ENCODE measurements at regions not wholly inside any gene's neighbourhood (a gene's known extent, or its start where the extent isn't known, plus 50 kb on each side); places are given as distances from the start of the nearest gene placed in this dataset.

GRCh38 chr2:102084651-102085050, 57.9 kb upstream of the IL1R1 start:
- no peak overlapping the region for H3K27ac ChIP-seq
- TF ChIP-seq CTCF (conservative IDR thresholded peaks at IDR 0.05; ENCODE audit: low read depth): no peak
- CTCF ChIA-PET: no interaction called here
- DNase-seq (ENCODE audit: low spot score): no peak
- POLR2A ChIA-PET (ENCODE audit: low non-redundant PET): no interaction called here

GRCh38 chr2:102085238-102085637, 57.3 kb upstream of the IL1R1 start:
- ChIA-PET CTCF (no interaction called here), POLR2A (ENCODE audit: low non-redundant PET) (no interaction called here)
- H3K27ac ChIP-seq: no peak overlapping the region

GRCh38 chr2:102086150-102086872, 56.2 kb upstream of the IL1R1 start:
- ChIA-PET POLR2A (ENCODE audit: low non-redundant PET) (no interaction called here), CTCF (no interaction called here)
- no peak for DNase-seq (ENCODE audit: low spot score)
- no peak overlapping the region for H3K27ac ChIP-seq
- TF ChIP-seq CTCF (conservative IDR thresholded peaks at IDR 0.05; ENCODE audit: low read depth): no peak

More at GRCh38 chr2:102085238-102085637, 57.3 kb upstream of the IL1R1 start:
- DNase-seq (ENCODE audit: low spot score): no peak
- TF ChIP-seq CTCF (conservative IDR thresholded peaks at IDR 0.05; ENCODE audit: low read depth): no peak

GRCh38 chr2:102091121-102091520, 51.4 kb upstream of the IL1R1 start:
- no peak for DNase-seq (ENCODE audit: low spot score)
- H3K27ac ChIP-seq: no peak overlapping the region
- CTCF ChIA-PET: interaction anchor here (0.6 kb wide), 2 partner anchors 1283 to 1489 kb away, joined by 4 read pairs; no protein-coding TSS in a partner anchor
- TF ChIP-seq CTCF (conservative IDR thresholded peaks at IDR 0.05; ENCODE audit: low read depth): no peak
- POLR2A ChIA-PET (ENCODE audit: low non-redundant PET): no interaction called here

GRCh38 chr2:102091908-102092307, 50.6 kb upstream of the IL1R1 start:
- POLR2A ChIA-PET (ENCODE audit: low non-redundant PET): no interaction called here
- TF ChIP-seq CTCF (conservative IDR thresholded peaks at IDR 0.05; ENCODE audit: low read depth): no peak
- H3K27ac ChIP-seq: no peak overlapping the region
- CTCF ChIA-PET: no interaction called here
- no peak for DNase-seq (ENCODE audit: low spot score)

- CTCF ChIA-PET: no interaction called here
- H3K27ac ChIP-seq: no peak overlapping the region
- POLR2A ChIA-PET (ENCODE audit: low non-redundant PET): no interaction called here
- no peak for DNase-seq (ENCODE audit: low spot score)
- TF ChIP-seq CTCF (conservative IDR thresholded peaks at IDR 0.05; ENCODE audit: low read depth): no peak
These were observed 50.0 kb upstream of the IL1R1 start for GRCh38 chr2:102092535-102092934.
